HG03039 (cell line): ENCODE measurements at regions not wholly inside any gene's neighbourhood (a gene's known extent, or its start where the extent isn't known, plus 50 kb on each side); places are given as distances from the start of the nearest gene placed in this dataset.

Source experiments
- ATAC-seq: cut with Tn5 transposase; IDR thresholded peaks from one replicate; pipeline ENCODE4 v1.9.1; 2021; ENCODE audit warnings: mild to moderate bottlenecking, moderate library complexity; ENCODE audit not compliant: unreplicated experiment

- ATAC-seq, result no peak
These were observed 144.3 kb upstream of the MTAP start for GRCh38 chr9:21657966-21658667.

- no peak for ATAC-seq
These were observed 141.5 kb upstream of the MTAP start for GRCh38 chr9:21660976-21661375.

GRCh38 chr9:21661626-21662025 is 140.8 kb upstream of the MTAP start:
- no peak for ATAC-seq

- no peak for ATAC-seq
These were observed 133.9 kb upstream of the MTAP start for GRCh38 chr9:21668516-21668915.

- no peak for ATAC-seq
These were observed 132.7 kb upstream of the MTAP start for GRCh38 chr9:21669701-21670100.

- no peak for ATAC-seq
These were observed 132.1 kb upstream of the MTAP start for GRCh38 chr9:21670374-21670773.

GRCh38 chr9:21672140-21672539 is 130.3 kb upstream of the MTAP start:
- no peak for ATAC-seq

- no peak for ATAC-seq
These were observed 129.7 kb upstream of the MTAP start for GRCh38 chr9:21672761-21673160.

GRCh38 chr9:21674894-21675293 is 127.5 kb upstream of the MTAP start:
- no peak for ATAC-seq

- no peak for ATAC-seq
These were observed 125.0 kb upstream of the MTAP start for GRCh38 chr9:21677387-21677786.

GRCh38 chr9:21677834-21678233 is 124.6 kb upstream of the MTAP start:
- no peak for ATAC-seq

GRCh38 chr9:21679432-21679831 is 123.0 kb upstream of the MTAP start:
- ATAC-seq, result no peak

GRCh38 chr9:21680590-21680989 is 121.8 kb upstream of the MTAP start:
- ATAC-seq, result no peak

- ATAC-seq, result no peak
These were observed 120.8 kb upstream of the MTAP start for GRCh38 chr9:21681641-21682040.

GRCh38 chr9:21682381-21682780 is 120.1 kb upstream of the MTAP start:
- no peak for ATAC-seq

GRCh38 chr9:21682981-21683380 is 119.5 kb upstream of the MTAP start:
- ATAC-seq, result no peak

GRCh38 chr9:21683484-21684175 is 118.8 kb upstream of the MTAP start:
- no peak for ATAC-seq

- ATAC-seq, result no peak
These were observed 118.2 kb upstream of the MTAP start for GRCh38 chr9:21684231-21684630.

GRCh38 chr9:21684831-21685362 is 117.5 kb upstream of the MTAP start:
- ATAC-seq, result no peak

GRCh38 chr9:21685502-21685901 is 116.9 kb upstream of the MTAP start:
- no peak for ATAC-seq

GRCh38 chr9:21686738-21687137 is 115.7 kb upstream of the MTAP start:
- no peak for ATAC-seq

GRCh38 chr9:21687351-21687750 is 115.1 kb upstream of the MTAP start:
- ATAC-seq, result no peak
